ENCODE measurements at regions not wholly inside any gene's neighbourhood (a gene's known extent, or its start where the extent isn't known, plus 50 kb on each side); places are given as distances from the start of the nearest gene placed in this dataset.

- no peak overlapping the region for H3K9ac ChIP-seq (ENCODE audit: low read length)
- TF ChIP-seq EGR1 (IDR thresholded peaks at IDR 0.05; ENCODE audit: low read depth), result no peak
- TF ChIP-seq, protein P1, sequence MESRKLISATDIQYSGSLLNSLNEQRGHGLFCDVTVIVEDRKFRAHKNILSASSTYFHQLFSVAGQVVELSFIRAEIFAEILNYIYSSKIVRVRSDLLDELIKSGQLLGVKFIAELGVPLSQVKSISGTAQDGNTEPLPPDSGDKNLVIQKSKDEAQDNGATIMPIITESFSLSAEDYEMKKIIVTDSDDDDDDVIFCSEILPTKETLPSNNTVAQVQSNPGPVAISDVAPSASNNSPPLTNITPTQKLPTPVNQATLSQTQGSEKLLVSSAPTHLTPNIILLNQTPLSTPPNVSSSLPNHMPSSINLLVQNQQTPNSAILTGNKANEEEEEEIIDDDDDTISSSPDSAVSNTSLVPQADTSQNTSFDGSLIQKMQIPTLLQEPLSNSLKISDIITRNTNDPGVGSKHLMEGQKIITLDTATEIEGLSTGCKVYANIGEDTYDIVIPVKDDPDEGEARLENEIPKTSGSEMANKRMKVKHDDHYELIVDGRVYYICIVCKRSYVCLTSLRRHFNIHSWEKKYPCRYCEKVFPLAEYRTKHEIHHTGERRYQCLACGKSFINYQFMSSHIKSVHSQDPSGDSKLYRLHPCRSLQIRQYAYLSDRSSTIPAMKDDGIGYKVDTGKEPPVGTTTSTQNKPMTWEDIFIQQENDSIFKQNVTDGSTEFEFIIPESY (IDR thresholded peaks at IDR 0.05; ENCODE audit: extremely low read depth, insufficient replicate concordance, low read length), result no peak
- no peak for TF ChIP-seq ZFX (IDR thresholded peaks at IDR 0.05)
- no peak for TF ChIP-seq SIN3A (IDR thresholded peaks at IDR 0.05; ENCODE audit: low read depth)
- TF ChIP-seq CEBPB (IDR thresholded peaks at IDR 0.05; ENCODE audit: low read depth), result no peak
- TF ChIP-seq ZNF274 (IDR thresholded peaks at IDR 0.05; ENCODE audit: low read depth, low read length), result no peak
- TF ChIP-seq CBX3 (IDR thresholded peaks at IDR 0.05; ENCODE audit: low read depth), result no peak
- no peak for TF ChIP-seq SP1 (IDR thresholded peaks at IDR 0.05; ENCODE audit: low read depth)
- no peak for TF ChIP-seq JUND (IDR thresholded peaks at IDR 0.05)
- no peak for TF ChIP-seq RAD21 (IDR thresholded peaks at IDR 0.05; ENCODE audit: low read depth)
- no peak for TF ChIP-seq SRF (IDR thresholded peaks at IDR 0.05; ENCODE audit: low read depth)
- TF ChIP-seq REST (IDR thresholded peaks at IDR 0.05; ENCODE audit: low read depth), result no peak
- TF ChIP-seq EZH2 (IDR thresholded peaks at IDR 0.05), result no peak
- CTCF ChIA-PET, result no interaction called here
- POLR2A ChIA-PET, result no interaction called here
- no peak overlapping the region for H3K27ac ChIP-seq (ENCODE audit: low read depth, low read length)
- no peak overlapping the region for H3K4me2 ChIP-seq (ENCODE audit: low read length)
- intact Hi-C loops (cut with micrococcal nuclease), result no loop called here
- no peak for DNase-seq (ENCODE audit: low read depth, low spot score)
- H3K4me3 ChIP-seq (replicated peaks in 1 of 2; ENCODE audit: low read depth in 1 of 2, low read length in 2 of 2), result no peak overlapping the region
- no peaks in the 10 kb centered on the region for H3K27me3 ChIP-seq (ENCODE audit: insufficient read depth, low read length)
- H3K9me3 ChIP-seq (ENCODE audit: control insufficient read depth in 1 of 2, insufficient read depth in 1 of 2, low read depth in 1 of 2, low read length in 2 of 2), result peaks cover 0 to 4% of the 10 kb centered on the region in 2 experiments; a peak in 1 of 4 replicates
- 0 out of 2 replicates have a peak, but pooled peaks cover 3% of the 10 kb centered on the region for H3K9me2 ChIP-seq (ENCODE audit: insufficient read depth)
- ATAC-seq, result no peak
- no peak overlapping the region for H2AFZ ChIP-seq (ENCODE audit: low read depth, low read length, poor library complexity, severe bottlenecking)
- H3K4me1 ChIP-seq (ENCODE audit: control insufficient read depth in 1 of 2, insufficient read depth in 2 of 2, low read length in 2 of 2), result no peaks in the 10 kb centered on the region
- RAD21 ChIA-PET (ENCODE audit: low non-redundant PET in 1 of 2, low total read pairs in 2 of 2, uncharacterized antibody in 2 of 2, unreplicated experiment in 2 of 2), result no interaction called here
- no peaks in the 10 kb centered on the region for H3K79me2 ChIP-seq (ENCODE audit: insufficient read depth, low read length)
- H3K36me3 ChIP-seq (ENCODE audit: control insufficient read depth in 1 of 2, insufficient read depth in 2 of 2, low read length in 2 of 2), result no peaks in the 10 kb centered on the region
- BruUV-seq (replicated peaks), result no TSS peak
- no peaks in the 10 kb centered on the region for H4K20me1 ChIP-seq (ENCODE audit: insufficient read depth)
Observed at GRCh38 chr7:34277016-34277802, 371.9 kb downstream of the BMPER start.
